Panc1 (cell line): ENCODE measurements at regions not wholly inside any gene's neighbourhood (a gene's known extent, or its start where the extent isn't known, plus 50 kb on each side); places are given as distances from the start of the nearest gene placed in this dataset.

Source experiments
- ATAC-seq: fragments of 200-7000 bp; cut with Tn5 transposase; 2 replicates; pipeline ENCODE4 v1.9.1; 2020; ENCODE audit warnings: mild to moderate bottlenecking, moderate library complexity
- BruUV-seq: library from RNA; stranded (reverse); fragments of 400-500 nt; replicated peaks from 2 replicates; lab custom pipeline; 2021; lab: Mats Ljungman, UMichigan
- CTCF ChIA-PET: fragments of 300-600 bp; sonication (Branson Sonifier 250); formaldehyde crosslinking; loops from one replicate; lab custom pipeline; 2022; ENCODE audit warnings: antibody characterized with exemption; lab: Charles Lee
- POLR2A ChIA-PET: fragments of 300-600 bp; sonication (Branson Sonifier 250); formaldehyde crosslinking; loops from one replicate; lab custom pipeline; 2022; ENCODE audit warnings: antibody characterized with exemption; lab: Charles Lee
- DNase-seq: peaks from one replicate; pipeline ENCODE4 v3.0.0-alpha.2; 2010; ENCODE audit warnings: low read depth, low spot score
- H3K27ac ChIP-seq: 2 replicates; pipeline ENCODE4 v1.5.1; 2011; ENCODE audit warnings: mild to moderate bottlenecking, low read length, inconsistent platforms
- H3K27me3 ChIP-seq: fragments of 200-500 bp; sonication (Bioruptor generic); 2 replicates; pipeline ENCODE4 v1.6.0; 2014; ENCODE audit warnings: low read length, inconsistent platforms; ENCODE audit not compliant: control insufficient read depth, insufficient read depth
- H3K36me3 ChIP-seq: fragments of 200-500 bp; sonication (Bioruptor generic); 2 replicates; pipeline ENCODE4 v1.5.1; 2014; ENCODE audit warnings: inconsistent platforms, mild to moderate bottlenecking, low read length, moderate library complexity; ENCODE audit not compliant: control insufficient read depth, insufficient read depth
- H3K4me1 ChIP-seq: 2 replicates; pipeline ENCODE4 v1.5.1; 2011; ENCODE audit warnings: inconsistent platforms, mild to moderate bottlenecking, low read length, moderate library complexity; ENCODE audit not compliant: control insufficient read depth, insufficient read depth
- H3K4me3 ChIP-seq, 2 experiments: 2 replicates each; pipeline ENCODE4 v1.5.1; 2011 to 2012; ENCODE audit warnings: low read depth in 2 of 2, low read length in 2 of 2, mild to moderate bottlenecking in 2 of 2, inconsistent platforms in 1 of 2, moderate library complexity in 1 of 2
- H3K9me3 ChIP-seq: fragments of 200-500 bp; sonication (Bioruptor generic); 2 replicates; pipeline ENCODE4 v1.5.1; 2014; ENCODE audit warnings: low read depth, mild to moderate bottlenecking, inconsistent platforms, low read length, moderate library complexity; ENCODE audit not compliant: control insufficient read depth, insufficient read depth
- CTCF ChIP-seq: fragments of 450-650 bp; IDR thresholded peaks from 2 replicates; pipeline ENCODE4 v1.5.1; 2017; ENCODE audit warnings: mild to moderate bottlenecking
- POLR2AphosphoS5 ChIP-seq: IDR thresholded peaks from 2 replicates; pipeline ENCODE4 v1.6.1; 2012; ENCODE audit warnings: mild to moderate bottlenecking, low read depth, low read length, moderate library complexity
- REST ChIP-seq, 2 experiments: IDR thresholded peaks; 2 replicates each; pipeline ENCODE4 v1.6.1; 2011 to 2012; ENCODE audit warnings: low read depth in 2 of 2, control low read depth in 1 of 2, low read length in 1 of 2, mild to moderate bottlenecking in 1 of 2, moderate library complexity in 1 of 2; ENCODE audit not compliant: insufficient read depth in 1 of 2
- SIN3A ChIP-seq: IDR thresholded peaks from 2 replicates; pipeline ENCODE4 v1.6.1; 2012; ENCODE audit warnings: low read depth, mild to moderate bottlenecking, low read length, moderate library complexity, borderline replicate concordance; ENCODE audit not compliant: insufficient read depth
- TCF7L2 ChIP-seq: IDR thresholded peaks from 2 replicates; pipeline ENCODE4 v1.6.1; 2011; ENCODE audit warnings: mild to moderate bottlenecking, low read depth, low read length, inconsistent platforms
- in situ Hi-C: cut with HindIII; loops from 2 replicates; pipeline ENCODE4 v1.10.0; 2016; ENCODE audit warnings: low sequenced_read_pairs, low pct_unique_long_range_greater_than_20kb
- intact Hi-C: fragments of 100-400 bp; cut with micrococcal nuclease; formaldehyde crosslinking; loops from one replicate; pipeline ENCODE4 v1.10.0; 2022; ENCODE audit not compliant: unreplicated experiment

GRCh38 chr4:13266687-13267086 lies 217.5 kb downstream of the RAB28 start:
- DNase-seq, result no peak
- intact Hi-C loops, result no loop called here
- ATAC-seq, result no peak
- POLR2A ChIA-PET, result no interaction called here
- H3K27ac ChIP-seq, result no peak overlapping the region
- no peaks in the 10 kb centered on the region for H3K9me3 ChIP-seq
- no TSS peak for BruUV-seq
- TF ChIP-seq POLR2AphosphoS5, result no peak
- no peak for TF ChIP-seq TCF7L2
- TF ChIP-seq CTCF, result no peak
- no peak for TF ChIP-seq REST (IDR thresholded peaks at IDR 0.05; ENCODE audit: insufficient read depth in 1 of 2, low read depth in 2 of 2, low read length in 1 of 2)
- no peak for TF ChIP-seq SIN3A
- no peaks in the 10 kb centered on the region for H3K4me1 ChIP-seq
- in situ Hi-C loops, result no loop called here
- H3K4me3 ChIP-seq, result no peak overlapping the region
- no peaks in the 10 kb centered on the region for H3K36me3 ChIP-seq
- CTCF ChIA-PET, result no interaction called here
- H3K27me3 ChIP-seq, result no peaks in the 10 kb centered on the region

- ChIA-PET CTCF (no interaction called here), POLR2A (no interaction called here)
- Histone ChIP-seq H3K36me3 (no peaks in the 10 kb centered on the region), H3K27me3 (no peaks in the 10 kb centered on the region), H3K4me3 (no peak overlapping the region), H3K4me1 (no peaks in the 10 kb centered on the region), H3K27ac (no peak overlapping the region), H3K9me3 (no peaks in the 10 kb centered on the region)
- ATAC-seq, result no peak
- intact Hi-C loops (no loop called here), in situ Hi-C loops (no loop called here)
- no peak for DNase-seq
- BruUV-seq, result no TSS peak
- TF ChIP-seq SIN3A, result no peak
- TF ChIP-seq TCF7L2, result no peak
- TF ChIP-seq REST (IDR thresholded peaks at IDR 0.05; ENCODE audit: insufficient read depth in 1 of 2, low read depth in 2 of 2, low read length in 1 of 2), result no peak
- TF ChIP-seq POLR2AphosphoS5, result no peak
- TF ChIP-seq CTCF, result no peak
Measured at GRCh38 chr4:13263967-13264525, 220.1 kb downstream of the RAB28 start.
